ENCODE measurements at regions not wholly inside any gene's neighbourhood (a gene's known extent, or its start where the extent isn't known, plus 50 kb on each side); places are given as distances from the start of the nearest gene placed in this dataset.

- Histone ChIP-seq H3K4me1 (ENCODE audit: insufficient read depth) (no peaks in the 10 kb centered on the region), H2AFZ (peak overlapping the region; percentile 87), H4K20me1 (replicated peaks; ENCODE audit: insufficient read depth) (no peaks in the 10 kb centered on the region), H3K36me3 (ENCODE audit: insufficient read depth) (no peaks in the 10 kb centered on the region), H3K27me3 (ENCODE audit: insufficient read depth) (no peaks in the 10 kb centered on the region), H3K4me2 (no peak overlapping the region), H3K27ac (ENCODE audit: low read depth) (no peak overlapping the region), H3K9me2 (ENCODE audit: insufficient read depth) (peaks cover 20% of the 10 kb centered on the region), H3K79me2 (replicated peaks; ENCODE audit: insufficient read depth) (no peaks in the 10 kb centered on the region), H3F3A (replicated peaks; ENCODE audit: low read depth) (no peaks in the 10 kb centered on the region), H3K4me3 (no peak overlapping the region)
- no peaks in the 10 kb centered on the region for H3K36me3 Mint-ChIP-seq (ENCODE audit: low read depth)
- no peaks in the 10 kb centered on the region for H3K9me3 Mint-ChIP-seq
- DNase-seq (ENCODE audit: low spot score) (no peak), ATAC-seq (no peak)
- H3K4me1 Mint-ChIP-seq = no peaks in the 10 kb centered on the region; the same call in 2 of the 3 replicates
- no peak for TF ChIP-seq CREB1 (CRISPR knock-in tag; IDR thresholded peaks at IDR 0.05; ENCODE audit: low read depth)
- no peak for TF ChIP-seq JUNB (IDR thresholded peaks at IDR 0.05; ENCODE audit: unreplicated experiment)
- no peak for TF ChIP-seq ZNF114 (CRISPR knock-in tag; IDR thresholded peaks at IDR 0.05)
- no peak for TF ChIP-seq STAT1 (IDR thresholded peaks at IDR 0.05; ENCODE audit: unreplicated experiment)
- no peak for TF ChIP-seq EZH2 (IDR thresholded peaks at IDR 0.05; ENCODE audit: low read depth, unreplicated experiment)
- TF ChIP-seq ZNF331 (CRISPR knock-in tag; IDR thresholded peaks at IDR 0.05; ENCODE audit: low read depth) = no peak
- TF ChIP-seq CTCF (conservative IDR thresholded peaks at IDR 0.05; ENCODE audit: low read depth in 2 of 2) = no peak
- TF ChIP-seq ETS1 (IDR thresholded peaks at IDR 0.05) = no peak
- TF ChIP-seq, protein P1, sequence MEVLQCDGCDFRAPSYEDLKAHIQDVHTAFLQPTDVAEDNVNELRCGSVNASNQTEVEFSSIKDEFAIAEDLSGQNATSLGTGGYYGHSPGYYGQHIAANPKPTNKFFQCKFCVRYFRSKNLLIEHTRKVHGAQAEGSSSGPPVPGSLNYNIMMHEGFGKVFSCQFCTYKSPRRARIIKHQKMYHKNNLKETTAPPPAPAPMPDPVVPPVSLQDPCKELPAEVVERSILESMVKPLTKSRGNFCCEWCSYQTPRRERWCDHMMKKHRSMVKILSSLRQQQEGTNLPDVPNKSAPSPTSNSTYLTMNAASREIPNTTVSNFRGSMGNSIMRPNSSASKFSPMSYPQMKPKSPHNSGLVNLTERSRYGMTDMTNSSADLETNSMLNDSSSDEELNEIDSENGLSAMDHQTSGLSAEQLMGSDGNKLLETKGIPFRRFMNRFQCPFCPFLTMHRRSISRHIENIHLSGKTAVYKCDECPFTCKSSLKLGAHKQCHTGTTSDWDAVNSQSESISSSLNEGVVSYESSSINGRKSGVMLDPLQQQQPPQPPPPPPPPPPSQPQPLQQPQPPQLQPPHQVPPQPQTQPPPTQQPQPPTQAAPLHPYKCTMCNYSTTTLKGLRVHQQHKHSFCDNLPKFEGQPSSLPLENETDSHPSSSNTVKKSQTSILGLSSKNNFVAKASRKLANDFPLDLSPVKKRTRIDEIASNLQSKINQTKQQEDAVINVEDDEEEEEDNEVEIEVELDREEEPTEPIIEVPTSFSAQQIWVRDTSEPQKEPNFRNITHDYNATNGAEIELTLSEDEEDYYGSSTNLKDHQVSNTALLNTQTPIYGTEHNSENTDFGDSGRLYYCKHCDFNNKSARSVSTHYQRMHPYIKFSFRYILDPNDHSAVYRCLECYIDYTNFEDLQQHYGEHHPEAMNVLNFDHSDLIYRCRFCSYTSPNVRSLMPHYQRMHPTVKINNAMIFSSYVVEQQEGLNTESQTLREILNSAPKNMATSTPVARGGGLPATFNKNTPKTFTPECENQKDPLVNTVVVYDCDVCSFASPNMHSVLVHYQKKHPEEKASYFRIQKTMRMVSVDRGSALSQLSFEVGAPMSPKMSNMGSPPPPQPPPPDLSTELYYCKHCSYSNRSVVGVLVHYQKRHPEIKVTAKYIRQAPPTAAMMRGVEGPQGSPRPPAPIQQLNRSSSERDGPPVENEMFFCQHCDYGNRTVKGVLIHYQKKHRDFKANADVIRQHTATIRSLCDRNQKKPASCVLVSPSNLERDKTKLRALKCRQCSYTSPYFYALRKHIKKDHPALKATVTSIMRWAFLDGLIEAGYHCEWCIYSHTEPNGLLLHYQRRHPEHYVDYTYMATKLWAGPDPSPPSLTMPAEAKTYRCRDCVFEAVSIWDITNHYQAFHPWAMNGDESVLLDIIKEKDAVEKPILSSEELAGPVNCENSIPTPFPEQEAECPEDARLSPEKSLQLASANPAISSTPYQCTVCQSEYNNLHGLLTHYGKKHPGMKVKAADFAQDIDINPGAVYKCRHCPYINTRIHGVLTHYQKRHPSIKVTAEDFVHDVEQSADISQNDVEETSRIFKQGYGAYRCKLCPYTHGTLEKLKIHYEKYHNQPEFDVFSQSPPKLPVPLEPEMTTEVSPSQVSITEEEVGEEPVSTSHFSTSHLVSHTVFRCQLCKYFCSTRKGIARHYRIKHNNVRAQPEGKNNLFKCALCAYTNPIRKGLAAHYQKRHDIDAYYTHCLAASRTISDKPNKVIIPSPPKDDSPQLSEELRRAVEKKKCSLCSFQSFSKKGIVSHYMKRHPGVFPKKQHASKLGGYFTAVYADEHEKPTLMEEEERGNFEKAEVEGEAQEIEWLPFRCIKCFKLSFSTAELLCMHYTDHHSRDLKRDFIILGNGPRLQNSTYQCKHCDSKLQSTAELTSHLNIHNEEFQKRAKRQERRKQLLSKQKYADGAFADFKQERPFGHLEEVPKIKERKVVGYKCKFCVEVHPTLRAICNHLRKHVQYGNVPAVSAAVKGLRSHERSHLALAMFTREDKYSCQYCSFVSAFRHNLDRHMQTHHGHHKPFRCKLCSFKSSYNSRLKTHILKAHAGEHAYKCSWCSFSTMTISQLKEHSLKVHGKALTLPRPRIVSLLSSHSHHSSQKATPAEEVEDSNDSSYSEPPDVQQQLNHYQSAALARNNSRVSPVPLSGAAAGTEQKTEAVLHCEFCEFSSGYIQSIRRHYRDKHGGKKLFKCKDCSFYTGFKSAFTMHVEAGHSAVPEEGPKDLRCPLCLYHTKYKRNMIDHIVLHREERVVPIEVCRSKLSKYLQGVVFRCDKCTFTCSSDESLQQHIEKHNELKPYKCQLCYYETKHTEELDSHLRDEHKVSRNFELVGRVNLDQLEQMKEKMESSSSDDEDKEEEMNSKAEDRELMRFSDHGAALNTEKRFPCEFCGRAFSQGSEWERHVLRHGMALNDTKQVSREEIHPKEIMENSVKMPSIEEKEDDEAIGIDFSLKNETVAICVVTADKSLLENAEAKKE (CRISPR knock-in tag; IDR thresholded peaks at IDR 0.05) = no peak
- no peak for TF ChIP-seq POLR2AphosphoS5 (IDR thresholded peaks at IDR 0.05; ENCODE audit: low read depth)
- no peak for TF ChIP-seq NANOG (IDR thresholded peaks at IDR 0.05; ENCODE audit: borderline replicate concordance)
- TF ChIP-seq REST (IDR thresholded peaks at IDR 0.05; ENCODE audit: unreplicated experiment) = no peak
- TF ChIP-seq EZH2phosphoT487 (IDR thresholded peaks at IDR 0.05; ENCODE audit: unreplicated experiment) = no peak
- H3K4me3 Mint-ChIP-seq = no peak overlapping the region
- no peak overlapping the region for H3K27ac Mint-ChIP-seq
- peaks cover 2% of the 10 kb centered on the region for H3K27me3 Mint-ChIP-seq (ENCODE audit: insufficient read depth, low read depth, poor library complexity)
Measured at GRCh38 chr11:110032259-110032658, 60.9 kb upstream of the ZC3H12C start.
